Stomach (tissue), 4 donors: ENCODE measurements at regions not wholly inside any gene's neighbourhood (a gene's known extent, or its start where the extent isn't known, plus 50 kb on each side); places are given as distances from the start of the nearest gene placed in this dataset.

Experiments
- POLR2A ChIP-seq, 4 donors: fragments of 450-650 bp; IDR thresholded peaks; one replicate each; pipeline ENCODE4 v1.6.1; 2016; ENCODE audit warnings: antibody characterized with exemption in 4 of 4, control low read depth in 2 of 4, mild to moderate bottlenecking in 1 of 4, moderate library complexity in 1 of 4
- POLR2AphosphoS5 ChIP-seq, 3 donors: sonication (generic); formaldehyde crosslinking; IDR thresholded peaks; one replicate each; pipeline ENCODE4 v1.6.1; 2016; ENCODE audit warnings: antibody characterized with exemption in 3 of 3
- TF ChIP-seq, protein P1 (sequence below), 7 experiments: fragments of 450-650 bp in 4 of 7; fragments of 200-600 bp in 3 of 7; sonication (generic) in 3 of 7; IDR thresholded peaks; one replicate each; pipeline ENCODE4 v1.5.1; 2016 to 2019; ENCODE audit warnings: antibody characterized with exemption in 7 of 7, control low read depth in 2 of 7, mild to moderate bottlenecking in 1 of 7

DNA sequence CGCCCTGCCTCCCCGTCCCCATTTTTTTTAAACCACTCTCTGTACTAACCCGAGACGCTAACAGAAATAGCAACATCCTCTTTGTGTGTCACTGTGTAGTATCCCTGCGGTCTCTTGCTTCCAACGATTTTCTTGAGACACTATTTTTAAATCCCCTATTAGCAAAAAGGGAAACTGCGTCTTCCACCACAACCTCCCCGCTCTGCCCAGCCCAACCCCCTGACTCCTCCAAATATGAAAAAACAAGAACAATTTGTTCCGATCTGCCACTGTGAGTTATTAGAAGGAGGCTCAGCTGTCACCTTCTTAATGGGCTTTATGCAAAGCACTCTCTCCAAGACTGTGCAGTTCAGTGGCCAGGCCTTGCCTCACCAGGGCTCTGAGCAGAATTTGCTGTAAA is 76.3 kb downstream of the MAP1LC3B2 start:
- TF ChIP-seq POLR2AphosphoS5 (IDR thresholded peaks at IDR 0.05) (no peak), POLR2A (IDR thresholded peaks at IDR 0.05) (no peak)
- TF ChIP-seq, protein P1, sequence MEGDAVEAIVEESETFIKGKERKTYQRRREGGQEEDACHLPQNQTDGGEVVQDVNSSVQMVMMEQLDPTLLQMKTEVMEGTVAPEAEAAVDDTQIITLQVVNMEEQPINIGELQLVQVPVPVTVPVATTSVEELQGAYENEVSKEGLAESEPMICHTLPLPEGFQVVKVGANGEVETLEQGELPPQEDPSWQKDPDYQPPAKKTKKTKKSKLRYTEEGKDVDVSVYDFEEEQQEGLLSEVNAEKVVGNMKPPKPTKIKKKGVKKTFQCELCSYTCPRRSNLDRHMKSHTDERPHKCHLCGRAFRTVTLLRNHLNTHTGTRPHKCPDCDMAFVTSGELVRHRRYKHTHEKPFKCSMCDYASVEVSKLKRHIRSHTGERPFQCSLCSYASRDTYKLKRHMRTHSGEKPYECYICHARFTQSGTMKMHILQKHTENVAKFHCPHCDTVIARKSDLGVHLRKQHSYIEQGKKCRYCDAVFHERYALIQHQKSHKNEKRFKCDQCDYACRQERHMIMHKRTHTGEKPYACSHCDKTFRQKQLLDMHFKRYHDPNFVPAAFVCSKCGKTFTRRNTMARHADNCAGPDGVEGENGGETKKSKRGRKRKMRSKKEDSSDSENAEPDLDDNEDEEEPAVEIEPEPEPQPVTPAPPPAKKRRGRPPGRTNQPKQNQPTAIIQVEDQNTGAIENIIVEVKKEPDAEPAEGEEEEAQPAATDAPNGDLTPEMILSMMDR (IDR thresholded peaks at IDR 0.05) = no peak
